ENCODE measurements at regions not wholly inside any gene's neighbourhood (a gene's known extent, or its start where the extent isn't known, plus 50 kb on each side); places are given as distances from the start of the nearest gene placed in this dataset.

DNA sequence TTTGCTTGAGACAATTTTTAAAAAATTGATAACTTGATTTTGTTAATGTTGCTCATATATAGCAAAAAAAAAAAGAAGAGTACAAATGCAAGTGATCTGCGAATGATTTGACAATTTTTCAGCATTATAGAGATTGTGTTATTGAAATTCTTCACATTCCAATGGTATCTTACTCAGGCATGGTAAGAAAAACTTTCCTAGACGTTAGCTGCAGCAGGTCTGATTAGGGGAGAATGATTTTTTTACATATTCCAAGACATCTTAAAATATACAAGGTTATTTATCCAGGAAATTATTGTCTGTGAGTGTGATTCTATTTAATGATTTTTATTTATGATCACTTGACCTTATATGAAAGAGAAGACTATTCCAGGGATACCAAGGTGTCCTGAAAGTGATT, 361.9 kb downstream of the MAT2B start:
- no CpG with 5 or more reads among the region's 2 CpGs for WGBS (ENCODE audit: insufficient coverage)
- H3K4me1 ChIP-seq (ENCODE audit: control insufficient read depth, insufficient read depth, low read length), result no peaks in the 10 kb centered on the region
- H3K4me3 Mint-ChIP-seq, result no peak overlapping the region
- no peak overlapping the region for H3K27ac Mint-ChIP-seq
- H3K27me3 ChIP-seq (ENCODE audit: control insufficient read depth, insufficient read depth, low read length), result no peaks in the 10 kb centered on the region
- no peaks in the 10 kb centered on the region for H3K9me3 ChIP-seq (ENCODE audit: control insufficient read depth, insufficient read depth, low read length)
- no peak overlapping the region for H3K27ac ChIP-seq (ENCODE audit: low read length)
- ATAC-seq (no peak), DNase-seq (no peak)
- H3K4me3 ChIP-seq (ENCODE audit: low read length), result no peak overlapping the region
- no peaks in the 10 kb centered on the region for H3K36me3 ChIP-seq (ENCODE audit: control insufficient read depth, insufficient read depth, low read length)
- H3K36me3 Mint-ChIP-seq, result no peaks in the 10 kb centered on the region
- H3K4me1 Mint-ChIP-seq, result no peaks in the 10 kb centered on the region
- intact Hi-C loops (cut with micrococcal nuclease), result no loop called here
- peaks cover 0 to 2% of the 10 kb centered on the region in 2 donors for H3K27me3 Mint-ChIP-seq (ENCODE audit: low read depth in 2 of 2)
- TF ChIP-seq, protein P1, sequence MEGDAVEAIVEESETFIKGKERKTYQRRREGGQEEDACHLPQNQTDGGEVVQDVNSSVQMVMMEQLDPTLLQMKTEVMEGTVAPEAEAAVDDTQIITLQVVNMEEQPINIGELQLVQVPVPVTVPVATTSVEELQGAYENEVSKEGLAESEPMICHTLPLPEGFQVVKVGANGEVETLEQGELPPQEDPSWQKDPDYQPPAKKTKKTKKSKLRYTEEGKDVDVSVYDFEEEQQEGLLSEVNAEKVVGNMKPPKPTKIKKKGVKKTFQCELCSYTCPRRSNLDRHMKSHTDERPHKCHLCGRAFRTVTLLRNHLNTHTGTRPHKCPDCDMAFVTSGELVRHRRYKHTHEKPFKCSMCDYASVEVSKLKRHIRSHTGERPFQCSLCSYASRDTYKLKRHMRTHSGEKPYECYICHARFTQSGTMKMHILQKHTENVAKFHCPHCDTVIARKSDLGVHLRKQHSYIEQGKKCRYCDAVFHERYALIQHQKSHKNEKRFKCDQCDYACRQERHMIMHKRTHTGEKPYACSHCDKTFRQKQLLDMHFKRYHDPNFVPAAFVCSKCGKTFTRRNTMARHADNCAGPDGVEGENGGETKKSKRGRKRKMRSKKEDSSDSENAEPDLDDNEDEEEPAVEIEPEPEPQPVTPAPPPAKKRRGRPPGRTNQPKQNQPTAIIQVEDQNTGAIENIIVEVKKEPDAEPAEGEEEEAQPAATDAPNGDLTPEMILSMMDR (IDR thresholded peaks at IDR 0.05), result no peak
- H3K9me3 Mint-ChIP-seq, result no peaks in the 10 kb centered on the region

DNA sequence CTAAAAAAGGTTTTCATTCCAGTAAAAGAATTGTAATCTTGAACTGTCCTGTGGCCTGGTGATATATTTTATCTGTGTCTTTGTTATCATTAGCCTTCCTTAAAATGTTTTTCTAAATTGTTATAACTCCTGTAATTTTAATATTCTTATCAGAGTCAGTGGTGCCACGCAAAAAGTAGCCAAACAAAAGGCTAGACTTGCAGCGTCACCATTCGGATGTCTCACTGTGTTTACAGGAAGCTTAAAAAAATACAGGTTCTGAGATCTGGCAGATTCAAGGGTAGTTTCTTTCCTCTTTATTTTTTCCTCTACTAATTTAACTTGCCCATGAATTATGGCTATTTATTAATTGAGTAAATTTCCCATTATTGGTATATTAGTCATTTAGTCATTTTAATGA, 362.3 kb downstream of the MAT2B start:
- H3K27me3 ChIP-seq (ENCODE audit: control insufficient read depth, insufficient read depth, low read length), result no peaks in the 10 kb centered on the region
- H3K4me1 Mint-ChIP-seq, result no peaks in the 10 kb centered on the region
- H3K36me3 Mint-ChIP-seq, result no peaks in the 10 kb centered on the region
- ATAC-seq (no peak), DNase-seq (no peak)
- no peaks in the 10 kb centered on the region for H3K9me3 ChIP-seq (ENCODE audit: control insufficient read depth, insufficient read depth, low read length)
- H3K4me3 Mint-ChIP-seq, result no peak overlapping the region
- no peaks in the 10 kb centered on the region for H3K4me1 ChIP-seq (ENCODE audit: control insufficient read depth, insufficient read depth, low read length)
- H3K27ac Mint-ChIP-seq, result no peak overlapping the region
- no peaks in the 10 kb centered on the region for H3K36me3 ChIP-seq (ENCODE audit: control insufficient read depth, insufficient read depth, low read length)
- H3K4me3 ChIP-seq (ENCODE audit: low read length), result no peak overlapping the region
- H3K27me3 Mint-ChIP-seq (ENCODE audit: low read depth in 2 of 2), result peaks cover 0 to 2% of the 10 kb centered on the region in 2 donors
- TF ChIP-seq, protein P1 (IDR thresholded peaks at IDR 0.05), result no peak
- no peaks in the 10 kb centered on the region for H3K9me3 Mint-ChIP-seq
- 41% methylated on average over 3 of the region's 3 CpGs for WGBS (ENCODE audit: insufficient coverage)
- no peak overlapping the region for H3K27ac ChIP-seq (ENCODE audit: low read length)
- intact Hi-C loops (cut with micrococcal nuclease), result no loop called here

DNA sequence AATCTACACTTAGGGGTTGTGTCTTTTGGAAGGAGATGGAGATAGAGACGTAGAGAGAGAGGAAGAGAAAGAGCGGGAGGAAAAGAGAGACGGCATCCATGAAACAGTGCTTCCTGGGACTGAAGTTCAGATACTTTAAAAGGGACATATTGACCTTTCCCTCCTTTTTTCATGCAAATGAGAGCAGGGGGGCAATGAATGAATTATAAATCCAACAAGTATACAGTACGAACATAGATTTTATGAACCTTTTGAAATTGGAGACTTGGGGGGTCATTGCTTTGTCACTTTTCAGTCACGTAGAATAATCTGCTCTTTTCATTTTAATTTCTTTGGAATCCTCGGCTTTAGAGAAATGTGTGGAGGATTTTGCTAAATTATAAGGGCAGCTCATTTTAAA, 364.2 kb downstream of the MAT2B start:
- Histone ChIP-seq H3K27me3 (ENCODE audit: control insufficient read depth, insufficient read depth, low read length) (no peaks in the 10 kb centered on the region), H3K36me3 (ENCODE audit: control insufficient read depth, insufficient read depth, low read length) (no peaks in the 10 kb centered on the region), H3K27ac (ENCODE audit: low read length) (no peak overlapping the region), H3K4me1 (ENCODE audit: control insufficient read depth, insufficient read depth, low read length) (no peaks in the 10 kb centered on the region), H3K9me3 (ENCODE audit: control insufficient read depth, insufficient read depth, low read length) (no peaks in the 10 kb centered on the region), H3K4me3 (ENCODE audit: low read length) (no peak overlapping the region)
- H3K36me3 Mint-ChIP-seq, result no peaks in the 10 kb centered on the region
- H3K27me3 Mint-ChIP-seq (ENCODE audit: low read depth in 2 of 2), result peaks cover 0 to 2% of the 10 kb centered on the region in 2 donors
- ATAC-seq (no peak), DNase-seq (no peak)
- no peaks in the 10 kb centered on the region for H3K9me3 Mint-ChIP-seq
- TF ChIP-seq, protein P1 (IDR thresholded peaks at IDR 0.05), result no peak
- no peak overlapping the region for H3K27ac Mint-ChIP-seq
- H3K4me3 Mint-ChIP-seq, result no peak overlapping the region
- intact Hi-C loops (cut with micrococcal nuclease), result no loop called here
- 94% methylated on average over 6 of the region's 6 CpGs for WGBS (ENCODE audit: insufficient coverage)
- H3K4me1 Mint-ChIP-seq, result no peaks in the 10 kb centered on the region

DNA sequence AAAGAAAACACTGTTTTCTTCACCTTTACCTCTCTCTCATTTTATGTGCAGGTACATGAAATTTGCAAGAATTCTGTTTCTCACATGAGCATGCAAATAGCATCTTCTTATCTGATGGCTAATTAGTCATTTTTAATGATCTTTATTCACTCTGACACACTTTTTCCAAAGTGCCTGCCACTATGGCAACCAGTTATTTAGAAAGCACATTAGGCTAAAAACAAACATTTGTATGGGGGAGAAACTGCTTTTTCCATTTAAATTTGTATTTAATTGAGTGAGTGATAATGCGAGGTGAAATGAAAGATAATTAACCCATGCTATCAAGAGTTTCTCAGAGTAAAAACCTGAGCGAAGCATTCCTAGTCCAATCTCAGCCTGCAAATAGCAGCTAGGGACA, 365.0 kb downstream of the MAT2B start:
- WGBS (ENCODE audit: insufficient coverage), result 85% methylated on average over 2 of the region's 2 CpGs
- Histone ChIP-seq H3K27ac (ENCODE audit: low read length) (no peak overlapping the region), H3K4me1 (ENCODE audit: control insufficient read depth, insufficient read depth, low read length) (no peaks in the 10 kb centered on the region), H3K4me3 (ENCODE audit: low read length) (no peak overlapping the region), H3K9me3 (ENCODE audit: control insufficient read depth, insufficient read depth, low read length) (no peaks in the 10 kb centered on the region), H3K36me3 (ENCODE audit: control insufficient read depth, insufficient read depth, low read length) (no peaks in the 10 kb centered on the region), H3K27me3 (ENCODE audit: control insufficient read depth, insufficient read depth, low read length) (no peaks in the 10 kb centered on the region)
- H3K27me3 Mint-ChIP-seq (ENCODE audit: low read depth in 2 of 2), result peaks cover 0 to 2% of the 10 kb centered on the region in 2 donors
- intact Hi-C loops (cut with micrococcal nuclease), result no loop called here
- TF ChIP-seq, protein P1 (IDR thresholded peaks at IDR 0.05), result no peak
- no peak for ATAC-seq
- DNase-seq, result no peak
- H3K9me3 Mint-ChIP-seq, result no peaks in the 10 kb centered on the region
- H3K27ac Mint-ChIP-seq, result no peak overlapping the region
- no peaks in the 10 kb centered on the region for H3K4me1 Mint-ChIP-seq
- no peaks in the 10 kb centered on the region for H3K36me3 Mint-ChIP-seq
- H3K4me3 Mint-ChIP-seq, result no peak overlapping the region

All from natural killer cell (primary cell).